ENCODE measurements at regions not wholly inside any gene's neighbourhood (a gene's known extent, or its start where the extent isn't known, plus 50 kb on each side); places are given as distances from the start of the nearest gene placed in this dataset.

DNA sequence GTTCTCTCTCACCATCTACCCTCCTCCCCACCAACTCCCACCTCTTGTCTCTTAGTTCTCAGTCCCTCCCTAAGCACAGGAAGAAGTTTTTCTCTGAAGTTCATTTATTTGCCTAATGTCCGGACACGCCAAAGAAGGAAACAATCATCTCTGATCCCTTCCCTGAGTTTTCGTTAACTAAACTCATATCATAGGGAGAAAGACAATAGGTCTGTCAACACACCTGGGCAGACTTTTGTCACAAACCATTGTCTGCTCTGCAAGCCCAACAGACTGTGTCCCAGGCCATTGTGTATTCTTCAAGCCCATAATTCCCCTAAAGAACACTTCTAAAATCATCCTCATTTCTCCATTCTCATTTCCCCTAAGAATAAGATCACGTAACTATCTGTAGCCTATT, 691.0 kb upstream of the MBL2 start:
- H3K4me1 ChIP-seq (ENCODE audit: insufficient read depth, low read length): no peaks in the 10 kb centered on the region; the same call in 1 of the 2 replicates
- no peak overlapping the region for H3K23ac ChIP-seq (ENCODE audit: insufficient read length, low read depth, low read length)
- WGBS (ENCODE audit: extremely low coverage, insufficient read length, low lambda C conversion rate): no CpG with 5 or more reads among the region's 4 CpGs
- TF ChIP-seq, protein P1, sequence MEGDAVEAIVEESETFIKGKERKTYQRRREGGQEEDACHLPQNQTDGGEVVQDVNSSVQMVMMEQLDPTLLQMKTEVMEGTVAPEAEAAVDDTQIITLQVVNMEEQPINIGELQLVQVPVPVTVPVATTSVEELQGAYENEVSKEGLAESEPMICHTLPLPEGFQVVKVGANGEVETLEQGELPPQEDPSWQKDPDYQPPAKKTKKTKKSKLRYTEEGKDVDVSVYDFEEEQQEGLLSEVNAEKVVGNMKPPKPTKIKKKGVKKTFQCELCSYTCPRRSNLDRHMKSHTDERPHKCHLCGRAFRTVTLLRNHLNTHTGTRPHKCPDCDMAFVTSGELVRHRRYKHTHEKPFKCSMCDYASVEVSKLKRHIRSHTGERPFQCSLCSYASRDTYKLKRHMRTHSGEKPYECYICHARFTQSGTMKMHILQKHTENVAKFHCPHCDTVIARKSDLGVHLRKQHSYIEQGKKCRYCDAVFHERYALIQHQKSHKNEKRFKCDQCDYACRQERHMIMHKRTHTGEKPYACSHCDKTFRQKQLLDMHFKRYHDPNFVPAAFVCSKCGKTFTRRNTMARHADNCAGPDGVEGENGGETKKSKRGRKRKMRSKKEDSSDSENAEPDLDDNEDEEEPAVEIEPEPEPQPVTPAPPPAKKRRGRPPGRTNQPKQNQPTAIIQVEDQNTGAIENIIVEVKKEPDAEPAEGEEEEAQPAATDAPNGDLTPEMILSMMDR (conservative IDR thresholded peaks at IDR 0.05): no peak
- H4K91ac ChIP-seq (ENCODE audit: insufficient read length, low read depth, low read length): no peak overlapping the region
- H3K14ac ChIP-seq (ENCODE audit: insufficient read depth, low read length): no peak overlapping the region
- no peaks in the 10 kb centered on the region for H3K79me1 ChIP-seq (ENCODE audit: insufficient read depth, low read depth, low read length, poor library complexity, severe bottlenecking)
- H3K27ac ChIP-seq (ENCODE audit: insufficient read length, low read depth, low read length): peak overlapping the region; percentile 63
- no peak overlapping the region for H2AFZ ChIP-seq (ENCODE audit: low read length)
- H3K4ac ChIP-seq (ENCODE audit: low read depth, low read length): no peak overlapping the region
- no peak overlapping the region for H2AK5ac ChIP-seq (ENCODE audit: insufficient read length, low read length)
- peaks cover 2 to 31% (median 23%) of the 10 kb centered on the region in 3 experiments; a peak in 6 of 7 replicates for H3K36me3 Mint-ChIP-seq (ENCODE audit: insufficient read depth in 1 of 3, low read depth in 3 of 3)
- no peak overlapping the region for H2BK5ac ChIP-seq (ENCODE audit: insufficient read length, low read length)
- peaks cover 13 to 16% of the 10 kb centered on the region in 2 experiments for H3K9me3 Mint-ChIP-seq
- no peaks in the 10 kb centered on the region for H4K20me1 ChIP-seq (ENCODE audit: control insufficient read depth, insufficient read depth, insufficient read length)
- H3K9ac ChIP-seq (ENCODE audit: extremely low read depth, insufficient read length, low read length): no peak overlapping the region
- no peak overlapping the region for H3T11ph ChIP-seq (ENCODE audit: low read length)
- peak overlapping the region; percentile 12 to 98 (median 87); a peak in 6 of 7 replicates for H3K27ac Mint-ChIP-seq
- peaks cover 23 to 28% of the 10 kb centered on the region in 2 experiments for H3K4me1 Mint-ChIP-seq
- H4K5ac ChIP-seq (ENCODE audit: insufficient read length, low read depth, low read length): no peak overlapping the region
- no peak for DNase-seq
- no peaks in the 10 kb centered on the region for H3K23me2 ChIP-seq (ENCODE audit: insufficient read length, low read depth, low read length, poor library complexity, severe bottlenecking)
- H3K56ac ChIP-seq (ENCODE audit: insufficient read length, low read depth, low read length): no peak overlapping the region
- H3K27me3 ChIP-seq (ENCODE audit: insufficient read depth, low read length): no peaks in the 10 kb centered on the region
- no peaks in the 10 kb centered on the region for H3K27me3 Mint-ChIP-seq (ENCODE audit: low read depth)
- H2BK15ac ChIP-seq (ENCODE audit: low read depth, low read length): no peak overlapping the region
- no peaks in the 10 kb centered on the region for H3K79me2 ChIP-seq (ENCODE audit: insufficient read depth, low read length)
- H2BK120ac ChIP-seq (ENCODE audit: low read depth, low read length, poor library complexity, severe bottlenecking): no peak overlapping the region
- H3K4me3 Mint-ChIP-seq: no peak overlapping the region
- no peak overlapping the region for H2BK12ac ChIP-seq (ENCODE audit: insufficient read length, low read depth, low read length)
- no peak overlapping the region for H3K18ac ChIP-seq (ENCODE audit: insufficient read length, low read depth, low read length)
- H3K9me3 ChIP-seq (ENCODE audit: control insufficient read depth, low read depth, low read length): no peaks in the 10 kb centered on the region
- no peak overlapping the region for H3K4me2 ChIP-seq (ENCODE audit: insufficient read depth, insufficient read length, low read length)
- no peak overlapping the region for H2BK20ac ChIP-seq (ENCODE audit: low read depth, low read length, poor library complexity, severe bottlenecking)
- H4K8ac ChIP-seq (replicated peaks; ENCODE audit: insufficient read length, low read depth, low read length): no peak overlapping the region
